GM12878 (cell line): ENCODE measurements at regions not wholly inside any gene's neighbourhood (a gene's known extent, or its start where the extent isn't known, plus 50 kb on each side); places are given as distances from the start of the nearest gene placed in this dataset.

Experiments used
- ATAC-seq: fragments of 200-7000 bp; cut with Tn5 transposase; 3 replicates; pipeline ENCODE4 v1.9.1; 2020; ENCODE audit warnings: mild to moderate bottlenecking, moderate library complexity
- BruUV-seq: library from RNA; stranded (reverse); fragments of 400-500 nt; replicated peaks from 2 replicates; lab custom pipeline; 2021; lab: Mats Ljungman, UMichigan
- CTCF ChIA-PET: fragments of 300-600 bp; sonication (Branson Sonifier 250); formaldehyde crosslinking; extraction: SDS; loops from one replicate; lab custom pipeline; 2021; ENCODE audit warnings: inconsistent platforms; lab: Yijun Ruan, JAX
- POLR2A ChIA-PET: fragments of 350-600 bp; formaldehyde crosslinking; extraction: SDS; loops from one replicate; lab custom pipeline; 2021; ENCODE audit warnings: inconsistent platforms; lab: Charles Lee
- RAD21 ChIA-PET: fragments of 300-600 bp; sonication (Branson Sonifier 250); formaldehyde crosslinking; loops from one replicate; lab custom pipeline; 2023; ENCODE audit warnings: antibody characterized with exemption; ENCODE audit not compliant: unreplicated experiment; lab: Charles Lee
- SMC1A ChIA-PET: fragments of 300-600 bp; sonication (Branson Sonifier 250); formaldehyde crosslinking; loops from one replicate; lab custom pipeline; 2023; ENCODE audit not compliant: unreplicated experiment, uncharacterized antibody; lab: Charles Lee
- DNase-seq: peaks from one replicate; pipeline ENCODE4 v3.0.0-alpha.2; 2011; ENCODE audit warnings: low read depth, low spot score
- FAIRE-seq: peaks from 3 replicates; lab custom pipeline; 2011; peaks lifted over from hg19 to GRCh38; lab: Jason Lieb, UNC
- H2AFZ ChIP-seq: 2 replicates; pipeline ENCODE4 v1.6.0; 2011; ENCODE audit warnings: low read depth, low read length, control low read depth; ENCODE audit not compliant: control insufficient read depth
- H3K27ac ChIP-seq: 2 replicates; pipeline ENCODE4 v1.5.1; 2011; ENCODE audit warnings: control low read depth; ENCODE audit not compliant: control insufficient read depth, insufficient read depth
- H3K27me3 ChIP-seq, 2 experiments: replicated peaks in 1 of 2; 2 replicates each; pipeline versions ENCODE4 v1.6.0 to v1.6.1; 2011; ENCODE audit warnings: low read length in 1 of 2; ENCODE audit not compliant: control insufficient read depth in 2 of 2, insufficient read depth in 2 of 2
- H3K36me3 ChIP-seq, 2 experiments: 2 replicates each; pipeline ENCODE4 v1.5.1; 2011; ENCODE audit warnings: low read length in 1 of 2; ENCODE audit not compliant: control insufficient read depth in 2 of 2, insufficient read depth in 2 of 2
- H3K4me1 ChIP-seq: 2 replicates; pipeline ENCODE4 v1.6.1; 2011; ENCODE audit warnings: mild to moderate bottlenecking, low read length, moderate library complexity, mixed read lengths; ENCODE audit not compliant: control insufficient read depth, insufficient read depth
- H3K4me2 ChIP-seq: 2 replicates; pipeline ENCODE4 v1.6.0; 2011; ENCODE audit warnings: control low read depth; ENCODE audit not compliant: control insufficient read depth, insufficient read depth
- H3K4me3 ChIP-seq: fragments of 200-600 bp; sonication (generic); 2 replicates; pipeline ENCODE4 v1.5.1; 2016
- H3K79me2 ChIP-seq: 2 replicates; pipeline ENCODE4 v1.6.0; 2011; ENCODE audit warnings: low read length; ENCODE audit not compliant: control insufficient read depth, insufficient read depth
- H3K9ac ChIP-seq: 2 replicates; pipeline ENCODE4 v1.8.0; 2011; ENCODE audit warnings: low read length, control low read depth, mixed read lengths; ENCODE audit not compliant: control insufficient read depth, insufficient read depth
- H3K9me3 ChIP-seq: replicated peaks from 3 replicates; pipeline ENCODE4 v1.5.1; 2011; ENCODE audit warnings: mild to moderate bottlenecking, low read length; ENCODE audit not compliant: control insufficient read depth, insufficient read depth
- H4K20me1 ChIP-seq: 2 replicates; pipeline ENCODE4 v1.6.0; 2011; ENCODE audit not compliant: control insufficient read depth, insufficient read depth
- BHLHE40 ChIP-seq, 2 experiments: fragments of 450-650 bp in 1 of 2; IDR thresholded peaks; 2 replicates each; pipeline ENCODE4 v1.6.1; 2011 to 2017; ENCODE audit warnings: low read depth in 2 of 2, borderline replicate concordance in 1 of 2, improper control_type of control experiment in 1 of 2, low read length in 1 of 2, mild to moderate bottlenecking in 1 of 2
- CHD2 ChIP-seq: IDR thresholded peaks from 2 replicates; pipeline ENCODE4 v1.6.1; 2011; ENCODE audit warnings: low read depth, low read length, improper control_type of control experiment, borderline replicate concordance
- CREB1 ChIP-seq: IDR thresholded peaks from 2 replicates; pipeline ENCODE4 v1.6.1; 2012; ENCODE audit warnings: low read depth, mild to moderate bottlenecking, inconsistent platforms
- LARP7 ChIP-seq: fragments of 450-650 bp; IDR thresholded peaks from 2 replicates; pipeline ENCODE4 v1.6.1; 2017; ENCODE audit warnings: mild to moderate bottlenecking
- MTA2 ChIP-seq: fragments of 450-650 bp; IDR thresholded peaks from 2 replicates; pipeline ENCODE4 v1.6.1; 2016; ENCODE audit warnings: low read depth, mild to moderate bottlenecking, moderate library complexity
- MYC ChIP-seq: IDR thresholded peaks from 2 replicates; pipeline ENCODE4 v1.6.1; 2011; ENCODE audit warnings: mild to moderate bottlenecking, low read length, moderate library complexity, inconsistent platforms; ENCODE audit not compliant: insufficient read depth, insufficient replicate concordance, insufficient read length, severe bottlenecking
- NFIC ChIP-seq: IDR thresholded peaks from 2 replicates; pipeline ENCODE4 v1.6.1; 2012; ENCODE audit warnings: low read depth, mild to moderate bottlenecking, inconsistent platforms, low read length, moderate library complexity
- PAX8 ChIP-seq: fragments of 450-650 bp; IDR thresholded peaks from 2 replicates; pipeline ENCODE4 v1.6.1; 2017; ENCODE audit warnings: mild to moderate bottlenecking, moderate library complexity
- RBBP5 ChIP-seq: fragments of 200-600 bp; sonication (generic); conservative IDR thresholded peaks from 2 replicates; pipeline ENCODE4 v1.6.1; 2016
- RELA ChIP-seq: fragments of 450-650 bp; IDR thresholded peaks from 2 replicates; pipeline ENCODE4 v1.8.0; 2014; ENCODE audit warnings: borderline replicate concordance; ENCODE audit not compliant: partially characterized antibody
- SREBF1 ChIP-seq: IDR thresholded peaks from 2 replicates; pipeline ENCODE4 v1.6.1; 2012; ENCODE audit warnings: mild to moderate bottlenecking, low read length
- ZNF207 ChIP-seq: fragments of 450-650 bp; IDR thresholded peaks from 2 replicates; pipeline ENCODE4 v1.6.1; 2014; ENCODE audit warnings: antibody characterized with exemption, mild to moderate bottlenecking, borderline replicate concordance
- WGBS: methylation state at CpG from one replicate; pipeline ENCODE4 v1.1.6; 2016; ENCODE audit warnings: low lambda C conversion rate; ENCODE audit not compliant: insufficient replicate concordance, insufficient coverage; ENCODE audit errors: missing lambda C conversion rate; 5-methylcytosine and 5-hydroxymethylcytosine counted together
- in situ Hi-C: fragments of 300-500 bp; cut with MboI; formaldehyde crosslinking; loops from 9 replicates; pipeline ENCODE4 v1.14.3; 2018; ENCODE audit warnings: mixed read lengths
- intact Hi-C: fragments of 100-400 bp; cut with micrococcal nuclease; formaldehyde crosslinking; loops from one replicate; pipeline ENCODE4 v1.14.2; 2022; ENCODE audit not compliant: unreplicated experiment
- TF ChIP-seq, protein P1 (sequence below): fragments of 450-650 bp; formaldehyde crosslinking; IDR thresholded peaks from 2 replicates; pipeline ENCODE4 v1.5.0; 2022; ENCODE audit warnings: mild to moderate bottlenecking, missing genetic modification characterization
- TF ChIP-seq, protein P2 (sequence below): IDR thresholded peaks from 2 replicates; pipeline ENCODE4 v1.6.1; 2012; ENCODE audit warnings: improper control_type of control experiment, low read depth, low read length; ENCODE audit not compliant: insufficient replicate concordance

DNA sequence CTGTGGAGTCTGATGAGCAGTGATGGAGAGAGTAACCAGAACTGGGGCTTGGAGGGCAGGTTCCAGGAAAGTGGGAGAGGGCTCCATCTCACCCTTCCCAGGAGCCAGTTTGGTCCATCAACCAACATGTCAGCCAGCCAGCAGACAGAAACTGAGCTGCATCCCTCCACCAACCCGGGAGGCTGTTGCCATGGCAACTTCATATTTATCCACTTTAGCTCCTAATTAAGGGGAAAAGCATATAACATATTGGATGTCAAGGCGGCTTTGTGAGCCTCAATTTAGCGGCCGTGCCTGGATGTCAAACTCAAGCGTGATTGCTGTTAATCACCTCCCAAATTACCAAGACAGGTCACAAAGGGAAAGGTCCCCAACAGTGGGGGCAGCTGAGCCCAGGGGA lies 81.5 kb upstream of the ARAP3 start:
- Histone ChIP-seq H3K4me2 (no peak overlapping the region), H3K4me1 (no peaks in the 10 kb centered on the region)

More for the DNA sequence above, 81.5 kb upstream of the ARAP3 start:
- FAIRE-seq (no peak), ATAC-seq (no peak), DNase-seq (no peak)
- in situ Hi-C loops = no loop called here
- intact Hi-C loops = no loop called here
- no peak for TF ChIP-seq ZNF207
- TF ChIP-seq RBBP5 = no peak
- TF ChIP-seq NFIC = no peak
- TF ChIP-seq, protein P1, sequence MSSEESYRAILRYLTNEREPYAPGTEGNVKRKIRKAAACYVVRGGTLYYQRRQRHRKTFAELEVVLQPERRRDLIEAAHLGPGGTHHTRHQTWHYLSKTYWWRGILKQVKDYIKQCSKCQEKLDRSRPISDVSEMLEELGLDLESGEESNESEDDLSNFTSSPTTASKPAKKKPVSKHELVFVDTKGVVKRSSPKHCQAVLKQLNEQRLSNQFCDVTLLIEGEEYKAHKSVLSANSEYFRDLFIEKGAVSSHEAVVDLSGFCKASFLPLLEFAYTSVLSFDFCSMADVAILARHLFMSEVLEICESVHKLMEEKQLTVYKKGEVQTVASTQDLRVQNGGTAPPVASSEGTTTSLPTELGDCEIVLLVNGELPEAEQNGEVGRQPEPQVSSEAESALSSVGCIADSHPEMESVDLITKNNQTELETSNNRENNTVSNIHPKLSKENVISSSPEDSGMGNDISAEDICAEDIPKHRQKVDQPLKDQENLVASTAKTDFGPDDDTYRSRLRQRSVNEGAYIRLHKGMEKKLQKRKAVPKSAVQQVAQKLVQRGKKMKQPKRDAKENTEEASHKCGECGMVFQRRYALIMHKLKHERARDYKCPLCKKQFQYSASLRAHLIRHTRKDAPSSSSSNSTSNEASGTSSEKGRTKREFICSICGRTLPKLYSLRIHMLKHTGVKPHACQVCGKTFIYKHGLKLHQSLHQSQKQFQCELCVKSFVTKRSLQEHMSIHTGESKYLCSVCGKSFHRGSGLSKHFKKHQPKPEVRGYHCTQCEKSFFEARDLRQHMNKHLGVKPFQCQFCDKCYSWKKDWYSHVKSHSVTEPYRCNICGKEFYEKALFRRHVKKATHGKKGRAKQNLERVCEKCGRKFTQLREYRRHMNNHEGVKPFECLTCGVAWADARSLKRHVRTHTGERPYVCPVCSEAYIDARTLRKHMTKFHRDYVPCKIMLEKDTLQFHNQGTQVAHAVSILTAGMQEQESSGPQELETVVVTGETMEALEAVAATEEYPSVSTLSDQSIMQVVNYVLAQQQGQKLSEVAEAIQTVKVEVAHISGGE = no peak
- TF ChIP-seq, protein P2, sequence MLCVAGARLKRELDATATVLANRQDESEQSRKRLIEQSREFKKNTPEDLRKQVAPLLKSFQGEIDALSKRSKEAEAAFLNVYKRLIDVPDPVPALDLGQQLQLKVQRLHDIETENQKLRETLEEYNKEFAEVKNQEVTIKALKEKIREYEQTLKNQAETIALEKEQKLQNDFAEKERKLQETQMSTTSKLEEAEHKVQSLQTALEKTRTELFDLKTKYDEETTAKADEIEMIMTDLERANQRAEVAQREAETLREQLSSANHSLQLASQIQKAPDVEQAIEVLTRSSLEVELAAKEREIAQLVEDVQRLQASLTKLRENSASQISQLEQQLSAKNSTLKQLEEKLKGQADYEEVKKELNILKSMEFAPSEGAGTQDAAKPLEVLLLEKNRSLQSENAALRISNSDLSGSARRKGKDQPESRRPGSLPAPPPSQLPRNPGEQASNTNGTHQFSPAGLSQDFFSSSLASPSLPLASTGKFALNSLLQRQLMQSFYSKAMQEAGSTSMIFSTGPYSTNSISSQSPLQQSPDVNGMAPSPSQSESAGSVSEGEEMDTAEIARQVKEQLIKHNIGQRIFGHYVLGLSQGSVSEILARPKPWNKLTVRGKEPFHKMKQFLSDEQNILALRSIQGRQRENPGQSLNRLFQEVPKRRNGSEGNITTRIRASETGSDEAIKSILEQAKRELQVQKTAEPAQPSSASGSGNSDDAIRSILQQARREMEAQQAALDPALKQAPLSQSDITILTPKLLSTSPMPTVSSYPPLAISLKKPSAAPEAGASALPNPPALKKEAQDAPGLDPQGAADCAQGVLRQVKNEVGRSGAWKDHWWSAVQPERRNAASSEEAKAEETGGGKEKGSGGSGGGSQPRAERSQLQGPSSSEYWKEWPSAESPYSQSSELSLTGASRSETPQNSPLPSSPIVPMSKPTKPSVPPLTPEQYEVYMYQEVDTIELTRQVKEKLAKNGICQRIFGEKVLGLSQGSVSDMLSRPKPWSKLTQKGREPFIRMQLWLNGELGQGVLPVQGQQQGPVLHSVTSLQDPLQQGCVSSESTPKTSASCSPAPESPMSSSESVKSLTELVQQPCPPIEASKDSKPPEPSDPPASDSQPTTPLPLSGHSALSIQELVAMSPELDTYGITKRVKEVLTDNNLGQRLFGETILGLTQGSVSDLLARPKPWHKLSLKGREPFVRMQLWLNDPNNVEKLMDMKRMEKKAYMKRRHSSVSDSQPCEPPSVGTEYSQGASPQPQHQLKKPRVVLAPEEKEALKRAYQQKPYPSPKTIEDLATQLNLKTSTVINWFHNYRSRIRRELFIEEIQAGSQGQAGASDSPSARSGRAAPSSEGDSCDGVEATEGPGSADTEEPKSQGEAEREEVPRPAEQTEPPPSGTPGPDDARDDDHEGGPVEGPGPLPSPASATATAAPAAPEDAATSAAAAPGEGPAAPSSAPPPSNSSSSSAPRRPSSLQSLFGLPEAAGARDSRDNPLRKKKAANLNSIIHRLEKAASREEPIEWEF = no peak
- no peak for TF ChIP-seq CHD2
- TF ChIP-seq LARP7 = no peak
- TF ChIP-seq PAX8 = no peak
- TF ChIP-seq MYC = no peak
- TF ChIP-seq BHLHE40 (IDR thresholded peaks at IDR 0.05; ENCODE audit: borderline replicate concordance in 1 of 2, low read depth in 2 of 2, low read length in 1 of 2) = no peak
- TF ChIP-seq SREBF1 = no peak
- no peak for TF ChIP-seq RELA
- TF ChIP-seq CREB1 = no peak
- TF ChIP-seq MTA2 = no peak
- ChIA-PET POLR2A (interaction anchor here (0.5 kb wide), 1 partner anchor 147 kb away, joined by 4 read pairs; no protein-coding TSS in a partner anchor), CTCF (interaction anchor here (0.6 to 1.4 kb wide), 4 partner anchors 17 to 61 kb away, joined by 3 to 6 read pairs (median 4); no protein-coding TSS in a partner anchor), SMC1A (no interaction called here), RAD21 (interaction anchor here (1.6 kb wide), 1 partner anchor 197 kb away, joined by 5 read pairs; no protein-coding TSS in a partner anchor)
- Histone ChIP-seq H3K27me3 (peaks cover 0 to 3% of the 10 kb centered on the region in 2 experiments; a peak in 2 of 4 replicates), H3K4me3 (no peak overlapping the region), H3K36me3 (no peaks in the 10 kb centered on the region), H3K9me3 (no peaks in the 10 kb centered on the region), H3K9ac (no peak overlapping the region), H2AFZ (no peak overlapping the region), H3K27ac (no peak overlapping the region), H3K79me2 (no peaks in the 10 kb centered on the region), H4K20me1 (no peaks in the 10 kb centered on the region)
- no TSS peak for BruUV-seq
- WGBS = 37% methylated on average over 5 of the region's 5 CpGs
